PC-3 (cell line): ENCODE measurements at regions not wholly inside any gene's neighbourhood (a gene's known extent, or its start where the extent isn't known, plus 50 kb on each side); places are given as distances from the start of the nearest gene placed in this dataset.

Experiments
- ATAC-seq: fragments of 200-7000 bp; cut with Tn5 transposase; 2 replicates; pipeline ENCODE4 v1.9.1; 2020; ENCODE audit warnings: mild to moderate bottlenecking, moderate library complexity
- BruUV-seq: library from RNA; stranded (reverse); fragments of 400-500 nt; replicated peaks from 2 replicates; lab custom pipeline; 2021; lab: Mats Ljungman, UMichigan
- CTCF ChIA-PET: fragments of 300-600 bp; sonication (Branson Sonifier 250); formaldehyde crosslinking; loops from one replicate; lab custom pipeline; 2022; ENCODE audit warnings: antibody characterized with exemption; lab: Charles Lee
- POLR2A ChIA-PET: fragments of 300-600 bp; sonication (Branson Sonifier 250); formaldehyde crosslinking; loops from one replicate; lab custom pipeline; 2022; ENCODE audit warnings: antibody characterized with exemption; ENCODE audit not compliant: unreplicated experiment; lab: Charles Lee
- DNase-seq: peaks from one replicate; pipeline ENCODE4 v3.0.0-alpha.2; 2015
- H2AFZ ChIP-seq: fragments of 300-600 bp; sonication (generic); 2 replicates; pipeline ENCODE4 v1.6.0; 2016; ENCODE audit warnings: antibody characterized with exemption, low read length
- H3F3A ChIP-seq: fragments of 300-600 bp; sonication (generic); one replicate; pipeline ENCODE4 v1.6.0; 2017; ENCODE audit warnings: antibody characterized with exemption, low read length, control low read depth, mild to moderate bottlenecking; ENCODE audit not compliant: unreplicated experiment
- H3K27ac ChIP-seq: fragments of 300-600 bp; sonication (generic); 2 replicates; pipeline ENCODE4 v1.5.1; 2016; ENCODE audit warnings: mild to moderate bottlenecking, low read length
- H3K27me3 ChIP-seq: fragments of 300-600 bp; sonication (generic); 2 replicates; pipeline ENCODE4 v1.6.1; 2016; ENCODE audit warnings: low read length, mixed read lengths
- H3K36me3 ChIP-seq: fragments of 300-600 bp; sonication (generic); 2 replicates; pipeline ENCODE4 v1.6.1; 2016; ENCODE audit warnings: low read depth, mixed run types, low read length, mixed read lengths
- H3K4me1 ChIP-seq: fragments of 300-600 bp; sonication (generic); 2 replicates; pipeline ENCODE4 v1.5.1; 2016; ENCODE audit warnings: low read length; ENCODE audit not compliant: insufficient read depth
- H3K4me2 ChIP-seq: fragments of 300-600 bp; sonication (generic); 2 replicates; pipeline ENCODE4 v1.6.0; 2016; ENCODE audit warnings: low read length
- H3K4me3 ChIP-seq: fragments of 300-600 bp; sonication (generic); 2 replicates; pipeline ENCODE4 v1.5.1; 2016; ENCODE audit warnings: mild to moderate bottlenecking, low read length, mixed read lengths
- H3K79me2 ChIP-seq: fragments of 300-600 bp; sonication (generic); 2 replicates; pipeline ENCODE4 v1.6.1; 2017; ENCODE audit warnings: low read length, mixed read lengths
- H3K9ac ChIP-seq: fragments of 300-600 bp; sonication (generic); 2 replicates; pipeline ENCODE4 v1.6.0; 2016; ENCODE audit warnings: mild to moderate bottlenecking, low read length
- H3K9me2 ChIP-seq: fragments of 300-600 bp; sonication (generic); replicated peaks from 2 replicates; pipeline ENCODE4 v1.6.1; 2016; ENCODE audit warnings: mixed run types, low read length, mixed read lengths
- H3K9me3 ChIP-seq: fragments of 300-600 bp; sonication (generic); 2 replicates; pipeline ENCODE4 v1.6.1; 2016; ENCODE audit warnings: low read length, mixed read lengths
- H4K20me1 ChIP-seq: fragments of 300-600 bp; sonication (generic); 2 replicates; pipeline ENCODE4 v1.6.1; 2016; ENCODE audit warnings: low read length, mixed read lengths
- CTCF ChIP-seq: fragments of 300-600 bp; sonication (generic); conservative IDR thresholded peaks from 2 replicates; pipeline ENCODE4 v1.5.1; 2017; ENCODE audit warnings: antibody characterized with exemption, low read depth, mild to moderate bottlenecking, low read length
- EZH2 ChIP-seq: fragments of 300-600 bp; sonication (generic); IDR thresholded peaks from one replicate; pipeline ENCODE4 v1.6.1; 2017; ENCODE audit warnings: antibody characterized with exemption, mild to moderate bottlenecking, low read length; ENCODE audit not compliant: unreplicated experiment
- EZH2phosphoT487 ChIP-seq: fragments of 300-600 bp; sonication (generic); IDR thresholded peaks from 2 replicates; pipeline ENCODE4 v1.6.1; 2018; ENCODE audit warnings: mild to moderate bottlenecking, antibody characterized with exemption, low read length, borderline replicate concordance
- intact Hi-C: fragments of 100-400 bp; cut with micrococcal nuclease; formaldehyde crosslinking; loops from 2 replicates; pipeline ENCODE4 v1.9.0; 2023

DNA sequence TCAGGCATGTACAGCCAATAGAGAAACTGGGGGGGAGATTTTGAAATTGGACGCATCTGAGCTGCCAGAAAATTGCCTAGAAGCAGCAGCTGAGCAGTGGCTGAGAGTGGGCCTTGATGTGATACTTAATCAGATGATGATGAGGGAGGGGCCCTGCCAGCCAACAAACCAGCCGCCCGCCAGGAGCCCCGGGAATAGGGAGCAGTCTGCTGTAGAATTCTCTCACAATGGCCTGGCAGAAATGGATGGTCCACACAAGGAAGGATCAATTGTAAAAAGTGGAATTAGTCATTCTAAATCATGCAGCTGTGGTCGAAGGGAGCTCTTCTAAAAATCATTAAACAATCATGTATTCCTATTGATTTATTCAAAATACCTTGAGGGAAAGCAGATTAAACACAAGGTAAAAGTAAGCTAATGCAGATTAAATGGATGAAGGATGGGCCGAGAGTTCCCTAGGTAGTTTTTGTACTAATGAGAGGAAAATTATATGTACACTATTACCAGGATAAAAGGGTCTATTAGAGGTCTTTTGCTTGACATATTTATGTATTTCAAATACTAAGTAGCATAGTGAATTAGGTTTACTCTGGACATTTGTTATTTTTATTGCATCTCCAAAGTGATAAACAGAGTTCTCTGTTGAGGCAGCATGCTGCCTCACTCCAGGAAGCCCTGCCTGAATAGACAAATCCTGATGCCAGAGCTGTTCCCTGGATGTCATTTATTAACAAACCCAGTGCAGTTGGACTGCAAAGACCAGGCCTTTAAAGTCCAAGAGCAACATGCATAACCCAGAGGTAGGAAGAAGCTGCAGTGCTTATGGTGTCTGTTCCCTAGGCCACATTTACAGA lies 91.3 kb downstream of the NKX6-1 start:
- ATAC-seq (no peak), DNase-seq (no peak)
- Histone ChIP-seq H3K27me3 (no peaks in the 10 kb centered on the region), H3K36me3 (no peaks in the 10 kb centered on the region), H3K4me2 (no peak overlapping the region), H3K9me3 (no peaks in the 10 kb centered on the region), H3K9ac (no peak overlapping the region), H3K27ac (no peak overlapping the region), H3K9me2 (no peaks in the 10 kb centered on the region), H3K4me1 (no peaks in the 10 kb centered on the region), H3K79me2 (no peaks in the 10 kb centered on the region), H3K4me3 (no peak overlapping the region), H4K20me1 (no peaks in the 10 kb centered on the region), H2AFZ (no peak overlapping the region), H3F3A (no peaks in the 10 kb centered on the region)
- intact Hi-C loops, result no loop called here
- POLR2A ChIA-PET, result no interaction called here
- TF ChIP-seq EZH2phosphoT487 (no peak), CTCF (no peak), EZH2 (no peak)
- CTCF ChIA-PET, result no interaction called here
- no TSS peak for BruUV-seq

GRCh38 chr4:84403656-84404055 lies 95.4 kb downstream of the NKX6-1 start:
- Histone ChIP-seq H3K4me1 (no peaks in the 10 kb centered on the region), H3K4me3 (no peak overlapping the region), H3K9ac (no peak overlapping the region), H3K79me2 (no peaks in the 10 kb centered on the region), H4K20me1 (no peaks in the 10 kb centered on the region), H3K4me2 (no peak overlapping the region), H2AFZ (no peak overlapping the region), H3K36me3 (no peaks in the 10 kb centered on the region), H3K27me3 (no peaks in the 10 kb centered on the region), H3K27ac (no peak overlapping the region), H3K9me2 (no peaks in the 10 kb centered on the region), H3K9me3 (no peaks in the 10 kb centered on the region), H3F3A (no peaks in the 10 kb centered on the region)
- CTCF ChIA-PET, result no interaction called here
- intact Hi-C loops, result no loop called here
- BruUV-seq, result no TSS peak
- ATAC-seq (no peak), DNase-seq (peak; percentile 47)
- TF ChIP-seq EZH2phosphoT487 (no peak), CTCF (no peak), EZH2 (no peak)
- POLR2A ChIA-PET, result interaction anchor here (0.6 kb wide), 1 partner anchor 1208 kb away, joined by 4 read pairs; no protein-coding TSS in a partner anchor
